Right atrium auricular region (tissue), 2 donors: ENCODE measurements at regions not wholly inside any gene's neighbourhood (a gene's known extent, or its start where the extent isn't known, plus 50 kb on each side); places are given as distances from the start of the nearest gene placed in this dataset.

Source experiments
- DNase-seq: peaks from one replicate; pipeline ENCODE4 v3.0.0-alpha.2; 2019; ENCODE audit warnings: low spot score
- H3K27ac ChIP-seq, 2 donors: fragments of 200-600 bp; sonication (generic); 1 replicate in 1 of 2; 2 replicates in 1 of 2; pipeline ENCODE4 v1.5.1; 2016 to 2019
- H3K27me3 ChIP-seq, 2 donors: fragments of 200-600 bp; sonication (generic); one replicate each; pipeline versions ENCODE4 v1.5.1 to v1.6.0; 2017 to 2019
- H3K36me3 ChIP-seq: fragments of 200-600 bp; sonication (generic); one replicate; pipeline ENCODE4 v1.5.1; 2016
- H3K4me1 ChIP-seq, 2 donors: fragments of 200-600 bp; sonication (generic); one replicate each; pipeline versions ENCODE4 v1.5.1 to v1.6.0; 2017 to 2019
- H3K4me3 ChIP-seq, 2 donors: fragments of 200-600 bp; sonication (generic); 1 replicate in 1 of 2; 2 replicates in 1 of 2; pipeline ENCODE4 v1.5.1; 2017 to 2019; ENCODE audit warnings: mild to moderate bottlenecking in 1 of 2, moderate library complexity in 1 of 2
- H3K9me3 ChIP-seq, 2 donors: fragments of 200-600 bp; sonication (generic); one replicate each; pipeline ENCODE4 v1.5.1; 2019
- TF ChIP-seq, protein P1 (sequence below), 2 donors: fragments of 200-600 bp; sonication (generic); IDR thresholded peaks; one replicate each; pipeline ENCODE4 v1.5.1; 2019; ENCODE audit warnings: antibody characterized with exemption in 2 of 2

DNA sequence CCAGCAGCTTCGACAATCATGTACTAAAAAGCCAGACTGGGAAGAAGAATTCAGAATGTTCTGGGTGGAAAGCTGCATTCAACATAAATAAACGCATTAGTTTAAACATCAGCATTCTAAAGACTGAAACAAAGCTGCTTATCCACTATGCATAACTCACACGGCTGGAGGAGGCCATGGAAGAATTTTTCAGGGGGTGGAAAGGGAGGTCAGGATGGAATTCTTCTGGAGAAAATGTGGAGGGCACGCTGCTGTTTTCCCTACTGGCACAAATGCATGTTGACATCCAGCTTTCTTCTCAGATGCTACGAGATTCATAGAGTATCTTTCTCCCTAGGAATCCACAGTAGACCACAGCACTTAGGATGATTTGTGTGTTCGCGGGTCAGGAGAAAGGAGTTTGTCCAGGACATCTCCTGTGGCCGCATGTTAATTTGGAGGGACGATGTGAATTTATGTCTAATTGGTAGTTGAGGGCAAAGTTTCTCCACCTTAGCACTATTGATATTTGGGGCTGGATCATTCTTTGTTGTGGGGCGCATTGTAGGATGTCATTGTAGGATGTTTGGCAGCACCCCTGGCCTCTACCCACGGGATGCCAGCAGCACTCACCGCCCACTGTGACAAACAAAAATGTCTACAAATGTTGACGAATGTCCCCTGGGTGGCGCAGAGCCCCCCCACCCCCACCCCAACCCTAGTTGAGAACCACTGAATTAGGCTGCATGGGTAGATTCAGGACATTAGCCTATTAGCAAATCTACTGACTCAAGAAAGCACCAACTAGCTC is 86.5 kb upstream of the KAZN start:
- H3K4me3 ChIP-seq, result no peak overlapping the region
- no peaks in the 10 kb centered on the region for H3K36me3 ChIP-seq
- H3K27me3 ChIP-seq, result no peaks in the 10 kb centered on the region
- no peaks in the 10 kb centered on the region for H3K4me1 ChIP-seq
- H3K9me3 ChIP-seq, result no peaks in the 10 kb centered on the region
- H3K27ac ChIP-seq, result no peak overlapping the region
- no peak for DNase-seq
- TF ChIP-seq, protein P1, sequence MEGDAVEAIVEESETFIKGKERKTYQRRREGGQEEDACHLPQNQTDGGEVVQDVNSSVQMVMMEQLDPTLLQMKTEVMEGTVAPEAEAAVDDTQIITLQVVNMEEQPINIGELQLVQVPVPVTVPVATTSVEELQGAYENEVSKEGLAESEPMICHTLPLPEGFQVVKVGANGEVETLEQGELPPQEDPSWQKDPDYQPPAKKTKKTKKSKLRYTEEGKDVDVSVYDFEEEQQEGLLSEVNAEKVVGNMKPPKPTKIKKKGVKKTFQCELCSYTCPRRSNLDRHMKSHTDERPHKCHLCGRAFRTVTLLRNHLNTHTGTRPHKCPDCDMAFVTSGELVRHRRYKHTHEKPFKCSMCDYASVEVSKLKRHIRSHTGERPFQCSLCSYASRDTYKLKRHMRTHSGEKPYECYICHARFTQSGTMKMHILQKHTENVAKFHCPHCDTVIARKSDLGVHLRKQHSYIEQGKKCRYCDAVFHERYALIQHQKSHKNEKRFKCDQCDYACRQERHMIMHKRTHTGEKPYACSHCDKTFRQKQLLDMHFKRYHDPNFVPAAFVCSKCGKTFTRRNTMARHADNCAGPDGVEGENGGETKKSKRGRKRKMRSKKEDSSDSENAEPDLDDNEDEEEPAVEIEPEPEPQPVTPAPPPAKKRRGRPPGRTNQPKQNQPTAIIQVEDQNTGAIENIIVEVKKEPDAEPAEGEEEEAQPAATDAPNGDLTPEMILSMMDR (IDR thresholded peaks at IDR 0.05), result no peak

DNA sequence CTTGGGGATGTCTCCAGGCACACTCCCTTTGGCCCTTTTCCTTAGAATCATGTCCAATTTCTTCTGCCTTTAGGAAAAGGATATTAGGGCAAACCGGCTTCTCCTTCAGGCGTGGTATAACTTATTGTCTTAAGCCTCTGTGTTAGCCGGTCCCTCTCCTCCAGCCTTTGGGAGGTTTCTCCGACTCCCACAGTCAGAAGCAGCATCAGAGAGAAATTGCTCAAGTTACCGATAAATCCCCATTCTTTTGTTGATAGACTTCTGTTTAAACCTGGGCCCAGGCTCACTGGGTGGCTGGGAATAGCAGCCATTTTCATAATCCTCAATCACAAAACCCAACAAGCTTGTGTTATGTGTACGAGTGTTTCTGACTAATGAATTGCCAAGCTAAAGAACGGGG is 85.4 kb upstream of the KAZN start:
- H3K4me1 ChIP-seq, result peaks cover 0 to 9% of the 10 kb centered on the region in 2 donors
- no peaks in the 10 kb centered on the region for H3K9me3 ChIP-seq
- TF ChIP-seq, protein P1 (IDR thresholded peaks at IDR 0.05), result no peak
- no peaks in the 10 kb centered on the region for H3K27me3 ChIP-seq
- no peak overlapping the region for H3K4me3 ChIP-seq
- DNase-seq, result no peak
- H3K27ac ChIP-seq, result no peak overlapping the region
- H3K36me3 ChIP-seq, result no peaks in the 10 kb centered on the region

DNA sequence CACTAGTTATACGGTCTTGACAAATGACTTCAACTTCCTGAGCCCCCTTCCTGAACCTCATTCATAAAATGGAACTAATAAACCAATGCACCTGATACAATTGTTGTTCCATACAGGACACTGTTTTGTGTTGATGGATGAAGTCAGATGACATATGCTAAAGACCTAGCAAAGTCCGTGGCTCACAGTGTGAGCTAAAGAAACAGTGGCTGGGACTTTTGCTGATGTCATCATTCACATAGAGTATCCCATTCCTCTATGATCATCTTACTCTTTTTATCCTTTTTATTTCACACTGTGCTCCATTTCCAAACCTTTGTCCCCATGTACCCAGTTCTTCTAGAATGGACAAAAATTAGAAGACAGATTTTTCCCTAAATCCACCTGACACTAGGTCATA is 83.7 kb upstream of the KAZN start:
- TF ChIP-seq, protein P1 (IDR thresholded peaks at IDR 0.05), result no peak
- Histone ChIP-seq H3K36me3 (no peaks in the 10 kb centered on the region), H3K4me1 (peaks cover 0 to 9% of the 10 kb centered on the region in 2 donors), H3K9me3 (no peaks in the 10 kb centered on the region), H3K4me3 (no peak overlapping the region), H3K27me3 (no peaks in the 10 kb centered on the region), H3K27ac (no peak overlapping the region)
- no peak for DNase-seq

DNA sequence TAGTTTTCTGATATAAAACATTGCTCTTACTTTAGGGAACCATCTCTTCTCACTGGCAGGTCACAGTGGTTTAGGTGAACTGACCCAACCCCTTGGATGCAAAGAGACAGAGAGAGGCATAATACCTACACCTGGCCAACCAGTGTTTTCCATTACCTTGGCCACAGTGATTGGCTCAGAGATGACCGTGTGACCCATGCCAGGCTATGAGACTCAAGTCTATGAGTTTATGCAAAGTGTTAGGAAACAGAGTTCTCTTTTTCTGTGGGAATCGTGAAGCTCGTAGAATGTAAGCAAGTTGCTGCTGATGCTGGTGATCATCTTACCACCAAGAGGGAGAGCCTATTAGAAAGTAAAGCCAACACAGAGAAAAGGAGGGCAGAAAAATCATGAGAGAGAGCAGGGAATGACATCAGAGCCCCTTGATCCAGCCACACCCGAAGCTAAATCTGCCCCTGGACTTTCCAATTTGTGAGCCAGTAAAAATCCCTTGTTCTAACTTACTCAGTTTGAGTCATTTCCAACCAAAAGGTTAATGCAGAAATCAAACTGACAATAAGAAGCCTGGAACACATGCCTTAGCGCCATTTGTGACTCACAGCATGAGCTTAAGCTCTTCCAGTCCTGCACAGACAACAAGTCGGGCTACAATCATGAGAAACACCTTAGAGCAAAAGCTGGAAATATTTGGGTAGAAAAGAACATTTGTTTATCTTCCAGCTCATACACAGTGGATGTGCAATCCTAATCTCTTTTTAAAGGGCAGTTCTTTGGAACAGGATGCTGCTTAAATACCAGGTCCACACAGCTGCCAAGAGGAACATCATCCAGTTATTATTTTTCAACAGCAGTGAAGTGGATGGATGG is 81.3 kb upstream of the KAZN start:
- Histone ChIP-seq H3K27me3 (no peaks in the 10 kb centered on the region), H3K36me3 (no peaks in the 10 kb centered on the region), H3K4me3 (no peak overlapping the region), H3K27ac (peak overlapping the region; percentile 8 to 56), H3K9me3 (no peaks in the 10 kb centered on the region), H3K4me1 (peaks cover 0 to 9% of the 10 kb centered on the region in 2 donors)
- TF ChIP-seq, protein P1 (IDR thresholded peaks at IDR 0.05), result no peak
- peak; percentile 68 for DNase-seq

DNA sequence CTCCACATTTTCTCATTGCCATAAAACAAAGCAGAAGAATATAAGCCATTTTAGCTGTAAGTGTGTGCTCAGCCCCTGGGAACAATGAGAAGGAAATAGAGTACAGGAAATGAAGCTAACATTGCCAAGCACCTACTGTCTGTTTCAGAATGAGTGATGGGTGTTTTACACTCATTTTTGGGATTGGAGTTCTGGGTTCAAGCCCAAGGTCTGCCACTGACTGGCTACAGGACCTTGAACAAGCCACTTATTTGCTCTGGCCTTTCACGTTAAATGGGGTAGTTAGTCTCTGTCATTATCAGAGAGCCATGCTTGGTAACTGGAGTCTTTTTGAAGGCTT is 80.7 kb upstream of the KAZN start:
- Histone ChIP-seq H3K27ac (peak overlapping the region in 1 of 2 donors; percentile 56), H3K27me3 (no peaks in the 10 kb centered on the region), H3K36me3 (no peaks in the 10 kb centered on the region), H3K9me3 (no peaks in the 10 kb centered on the region), H3K4me1 (peaks cover 0 to 9% of the 10 kb centered on the region in 2 donors), H3K4me3 (no peak overlapping the region)
- DNase-seq, result no peak
- TF ChIP-seq, protein P1 (IDR thresholded peaks at IDR 0.05), result no peak
